Fibroblast of skin of back (primary cell): ENCODE measurements at regions not wholly inside any gene's neighbourhood (a gene's known extent, or its start where the extent isn't known, plus 50 kb on each side); places are given as distances from the start of the nearest gene placed in this dataset.
"Not testable (repeated sequence)": the region's sequence is repeated elsewhere in the genome, so short reads cannot be mapped to it uniquely, and the experiment has no call there.

Experiments used
- DNase-seq: peaks from one replicate; pipeline ENCODE4 v3.0.0-alpha.2; 2013

- DNase-seq = no peak
Measured at GRCh38 chr4:130851932-130852331, 1756.0 kb downstream of the C4orf33 start.

GRCh38 chr4:130855533-130855932 is 1759.6 kb downstream of the C4orf33 start:
- DNase-seq = no peak

- no peak for DNase-seq
Measured at GRCh38 chr4:130859991-130860390, 1764.0 kb downstream of the C4orf33 start.

GRCh38 chr4:130896920-130897319 is 1801.0 kb downstream of the C4orf33 start:
- no peak for DNase-seq

- DNase-seq = no peak
Measured at GRCh38 chr4:130901321-130901720, 1805.4 kb downstream of the C4orf33 start.

GRCh38 chr4:130922955-130923354 is 1827.0 kb downstream of the C4orf33 start:
- DNase-seq = no peak

GRCh38 chr4:130955520-130955919 is 1859.6 kb downstream of the C4orf33 start:
- DNase-seq = no peak

- no peak for DNase-seq
Measured at GRCh38 chr4:130985371-130985770, 1889.4 kb downstream of the C4orf33 start.

- DNase-seq = no peak
Measured at GRCh38 chr4:130995988-130996387, 1900.0 kb downstream of the C4orf33 start.

GRCh38 chr4:131001371-131001770 is 1905.4 kb downstream of the C4orf33 start:
- DNase-seq = peak; percentile 39

GRCh38 chr4:131002132-131002531 is 1906.2 kb downstream of the C4orf33 start:
- DNase-seq = no peak

- no peak for DNase-seq
Measured at GRCh38 chr4:131006388-131006787, 1910.4 kb downstream of the C4orf33 start.

GRCh38 chr4:131011961-131012360 is 1916.0 kb downstream of the C4orf33 start:
- DNase-seq = not testable (repeated sequence)

- DNase-seq = no peak
Measured at GRCh38 chr4:131013226-131013625, 1917.3 kb downstream of the C4orf33 start.

- DNase-seq = no peak
Measured at GRCh38 chr4:131026771-131027170, 1930.8 kb downstream of the C4orf33 start.

- no peak for DNase-seq
Measured at GRCh38 chr4:131044368-131044767, 1948.4 kb downstream of the C4orf33 start.

- no peak for DNase-seq
Measured at GRCh38 chr4:131046821-131047220, 1950.9 kb downstream of the C4orf33 start.

- DNase-seq = peak; percentile 2
Measured at GRCh38 chr4:131052646-131053045, 1956.7 kb downstream of the C4orf33 start.

GRCh38 chr4:131054489-131055019 is 1958.6 kb downstream of the C4orf33 start:
- DNase-seq = no peak

GRCh38 chr4:131061734-131062133 is 1965.8 kb downstream of the C4orf33 start:
- no peak for DNase-seq

- no peak for DNase-seq
Measured at GRCh38 chr4:131063878-131064277, 1967.9 kb downstream of the C4orf33 start.

GRCh38 chr4:131081069-131081468 is 1985.1 kb downstream of the C4orf33 start:
- no peak for DNase-seq

GRCh38 chr4:131084997-131085396 is 1989.0 kb downstream of the C4orf33 start:
- no peak for DNase-seq

- peak; percentile 46 for DNase-seq
Measured at GRCh38 chr4:131091896-131092295, 1995.9 kb downstream of the C4orf33 start.

- DNase-seq = no peak
Measured at GRCh38 chr4:131093303-131093702, 1997.4 kb downstream of the C4orf33 start.
